Left forelimb (tissue), 1 donor: ENCODE measurements at regions not wholly inside any gene's neighbourhood (a gene's known extent, or its start where the extent isn't known, plus 50 kb on each side); places are given as distances from the start of the nearest gene placed in this dataset.
"Not testable (repeated sequence)": the region's sequence is repeated elsewhere in the genome, so short reads cannot be mapped to it uniquely, and the experiment has no call there.

Source experiments
- DNase-seq: peaks from one replicate; pipeline ENCODE4 v3.0.0-alpha.2; 2018; ENCODE audit warnings: low spot score

DNA sequence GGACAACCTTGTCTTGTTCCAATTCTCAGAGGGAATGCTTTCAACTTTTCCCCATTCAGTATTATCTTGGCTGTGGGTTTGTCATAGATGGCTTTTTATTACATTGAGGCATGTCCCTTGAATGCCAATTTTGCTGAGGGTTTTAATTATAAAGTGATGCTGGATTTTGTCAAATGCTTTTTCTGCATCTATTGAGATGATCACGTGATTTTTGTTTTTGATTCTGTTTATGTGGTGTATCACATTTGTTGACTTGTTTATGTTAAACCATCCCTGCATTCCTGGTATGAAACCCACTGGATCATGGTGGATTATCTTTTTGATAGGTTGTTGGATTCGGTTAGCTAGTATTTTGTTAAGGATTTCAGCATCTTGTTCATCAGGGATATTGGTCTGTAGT is 885.6 kb upstream of the SLC39A10 start:
- DNase-seq: not testable (repeated sequence)

DNA sequence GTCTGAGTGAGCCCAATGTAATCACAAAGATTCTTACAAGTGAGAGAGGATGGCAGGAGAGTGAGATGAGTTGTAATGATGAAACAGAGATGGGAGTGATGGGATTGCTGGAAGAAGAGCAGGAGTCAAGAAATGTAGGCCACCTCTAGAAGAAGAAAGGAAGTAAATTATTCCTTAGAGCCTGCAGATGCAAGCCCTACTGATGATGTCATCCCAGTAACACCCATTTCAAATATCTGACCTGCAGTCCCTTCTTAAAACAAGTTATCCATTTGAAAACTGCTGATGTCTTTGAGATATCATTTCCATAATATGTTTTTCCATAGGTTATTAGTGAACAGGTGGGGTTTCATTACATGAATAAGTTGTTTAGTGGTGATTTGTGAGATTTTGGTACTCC is 888.0 kb upstream of the SLC39A10 start:
- DNase-seq: no peak

DNA sequence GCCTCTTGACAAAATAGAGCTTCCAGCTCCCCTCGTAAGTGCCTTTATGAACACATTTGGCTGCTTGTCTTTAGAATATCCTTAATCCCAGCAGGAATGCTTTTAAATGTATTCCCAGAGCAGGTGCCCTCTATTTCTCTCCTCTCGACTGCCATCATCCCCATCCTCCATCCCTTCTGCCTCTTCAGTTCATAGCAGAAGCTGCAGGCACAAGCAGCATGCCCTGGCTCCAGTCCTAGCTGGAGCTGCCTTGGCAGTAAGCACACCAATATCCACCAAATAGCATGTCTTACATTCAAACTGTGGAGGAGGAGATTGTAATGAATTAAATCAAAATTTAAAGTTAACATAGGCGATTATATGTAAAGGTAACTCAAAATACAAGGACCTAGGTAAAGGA is 891.3 kb upstream of the SLC39A10 start:
- no peak for DNase-seq

- DNase-seq: no peak
Measured at GRCh38 chr2:194750926-194751325, 906.1 kb upstream of the SLC39A10 start.

DNA sequence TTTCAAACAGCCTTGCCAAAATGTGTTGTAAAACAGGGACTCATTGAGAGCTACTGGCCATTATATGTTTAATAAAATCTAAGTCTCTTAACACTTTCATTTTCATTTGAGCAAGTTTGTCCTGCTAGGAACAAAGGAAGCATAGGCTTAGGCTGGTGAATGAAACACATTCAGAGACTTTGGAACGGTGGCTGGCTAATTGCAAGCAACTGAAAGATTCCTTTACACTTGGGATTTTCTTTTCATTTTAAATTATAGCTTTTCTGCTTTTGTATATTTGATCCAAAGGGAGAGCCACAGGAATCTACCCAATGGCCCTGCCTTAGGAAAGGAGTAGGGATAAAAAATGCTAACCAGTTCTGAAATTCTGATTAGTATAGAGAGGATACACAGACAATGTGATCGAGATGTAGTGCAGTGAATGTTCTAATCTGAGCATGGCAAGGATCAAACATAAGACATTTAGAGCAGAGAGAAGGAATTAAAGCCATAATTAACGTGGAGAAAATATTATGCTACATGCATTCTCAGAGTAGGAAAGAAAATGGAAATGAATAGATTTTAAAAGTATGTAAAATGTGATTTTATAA is 911.4 kb upstream of the SLC39A10 start:
- no peak for DNase-seq

- no peak for DNase-seq
Measured at GRCh38 chr2:194742706-194743105, 914.3 kb upstream of the SLC39A10 start.

DNA sequence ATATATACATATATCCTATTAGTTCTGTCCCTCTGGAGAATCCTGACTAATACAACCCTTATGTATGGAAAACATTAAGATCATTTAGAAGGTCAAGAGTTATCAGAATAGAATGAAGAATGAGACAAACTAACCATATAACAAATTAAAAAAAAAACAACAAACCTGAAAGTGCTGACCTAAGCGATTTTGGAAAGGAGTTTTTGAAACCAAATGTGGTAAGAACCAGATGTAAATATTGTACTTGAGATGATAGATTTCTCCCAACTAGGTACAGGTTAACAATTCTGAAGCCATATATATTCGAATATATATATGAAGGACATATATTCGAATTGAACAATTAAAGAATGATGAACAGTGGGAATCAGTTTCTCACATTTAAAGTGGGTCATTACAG is 917.8 kb upstream of the SLC39A10 start:
- no peak for DNase-seq

- no peak for DNase-seq
Measured at GRCh38 chr2:194735837-194736542, 921.0 kb upstream of the SLC39A10 start.

GRCh38 chr2:194730266-194730665 is 926.8 kb upstream of the SLC39A10 start:
- DNase-seq: no peak

DNA sequence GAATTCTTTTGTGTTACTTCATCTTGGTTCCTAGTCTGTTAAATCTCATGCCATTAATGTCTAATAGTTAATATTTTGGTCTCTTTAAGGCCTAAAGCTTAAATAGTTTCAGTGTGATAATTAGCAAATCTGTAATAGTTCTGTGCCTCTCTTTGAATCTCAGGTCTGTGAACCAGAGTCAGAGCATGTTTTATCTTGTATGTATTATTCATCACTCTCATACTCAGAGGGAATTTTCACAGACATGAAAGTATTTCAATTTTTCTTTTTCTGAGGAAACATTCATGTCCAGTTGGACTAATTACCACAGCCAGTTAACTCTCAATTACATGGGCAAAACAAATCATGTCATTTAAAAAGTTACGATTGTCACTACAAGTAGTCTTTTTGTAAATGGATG is 931.9 kb upstream of the SLC39A10 start:
- no peak for DNase-seq

GRCh38 chr2:194723446-194723845 is 933.6 kb upstream of the SLC39A10 start:
- no peak for DNase-seq

GRCh38 chr2:194721227-194721626 is 935.8 kb upstream of the SLC39A10 start:
- no peak for DNase-seq

- DNase-seq: no peak
Measured at GRCh38 chr2:194720462-194720861, 936.6 kb upstream of the SLC39A10 start.

GRCh38 chr2:194718881-194719280 is 938.1 kb upstream of the SLC39A10 start:
- DNase-seq: no peak

- no peak for DNase-seq
Measured at GRCh38 chr2:194714541-194714940, 942.5 kb upstream of the SLC39A10 start.

GRCh38 chr2:194709840-194710239 is 947.2 kb upstream of the SLC39A10 start:
- no peak for DNase-seq

GRCh38 chr2:194706179-194706578 is 950.8 kb upstream of the SLC39A10 start:
- DNase-seq: no peak

- DNase-seq: no peak
Measured at GRCh38 chr2:194705398-194705797, 951.6 kb upstream of the SLC39A10 start.

GRCh38 chr2:194700726-194701125 is 956.3 kb upstream of the SLC39A10 start:
- DNase-seq: no peak

- DNase-seq: no peak
Measured at GRCh38 chr2:194700116-194700515, 956.9 kb upstream of the SLC39A10 start.

DNA sequence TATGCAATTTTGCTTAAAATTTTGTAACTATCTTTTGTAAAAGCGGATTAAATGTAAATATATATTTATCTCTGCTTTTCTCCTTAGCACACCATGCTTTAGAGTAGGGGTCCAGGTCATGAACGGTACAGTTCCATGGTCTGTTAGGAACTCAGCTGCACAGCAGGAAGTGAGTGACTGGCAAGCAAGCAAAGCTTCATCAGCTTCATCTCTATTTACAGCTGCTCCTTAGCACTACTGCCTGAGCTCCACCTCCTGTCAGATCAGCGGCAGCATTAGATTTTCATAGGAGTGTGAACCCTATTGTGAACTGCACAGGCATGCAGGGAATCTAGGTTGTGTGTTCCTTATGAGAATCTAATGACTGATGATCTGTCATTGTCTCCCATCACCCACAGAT is 959.0 kb upstream of the SLC39A10 start:
- DNase-seq: no peak

DNA sequence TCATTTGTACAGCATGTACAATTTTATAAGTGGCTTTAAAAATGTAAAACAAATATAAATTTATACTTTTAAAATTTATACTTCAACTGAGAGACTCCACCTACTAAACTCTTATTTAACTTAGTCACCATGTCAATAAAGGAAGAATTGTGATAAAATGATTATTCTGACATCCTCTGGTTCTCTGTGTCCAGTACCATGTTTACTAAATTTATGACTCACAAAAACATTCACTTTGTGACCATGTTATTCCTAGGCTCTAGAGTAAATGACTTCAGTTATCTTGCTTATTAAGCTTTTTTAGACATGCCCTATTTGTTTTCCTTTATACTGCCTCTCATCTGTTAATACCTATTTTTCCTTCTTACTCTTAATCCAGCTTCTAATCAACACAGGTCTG is 959.6 kb upstream of the SLC39A10 start:
- no peak for DNase-seq

GRCh38 chr2:194696690-194697089 is 960.3 kb upstream of the SLC39A10 start:
- no peak for DNase-seq

DNA sequence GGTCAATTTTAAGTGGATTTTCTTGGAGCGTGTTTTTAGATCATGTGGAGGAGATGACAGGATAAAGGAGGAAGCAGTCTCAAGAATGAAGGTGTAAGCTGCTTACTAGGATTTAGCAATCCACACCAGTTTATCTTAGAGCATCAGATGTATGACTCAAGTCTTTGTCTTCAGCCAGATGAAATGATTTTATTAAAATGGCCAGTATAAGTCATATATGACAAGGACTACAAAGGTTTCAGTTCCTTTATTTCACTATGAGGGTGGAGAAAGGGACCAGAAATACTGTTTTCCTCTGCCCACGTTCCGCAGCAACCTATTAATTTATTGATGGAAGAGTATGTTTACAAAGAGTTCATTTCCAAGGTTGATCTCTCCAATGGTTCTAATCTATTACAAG is 970.5 kb upstream of the SLC39A10 start:
- no peak for DNase-seq
